NCI-H748 treated with DMSO at 0.1 percent for 48 hours (cell line): ENCODE measurements at regions not wholly inside any gene's neighbourhood (a gene's known extent, or its start where the extent isn't known, plus 50 kb on each side); places are given as distances from the start of the nearest gene placed in this dataset.

Experiments
- DNase-seq: peaks from one replicate; lab custom pipeline; 2025; lab: John Stamatoyannopoulos, UW

- no peak for DNase-seq
Observed at GRCh38 chr6:2562721-2563451, 187.8 kb downstream of the MYLK4 start.

DNA sequence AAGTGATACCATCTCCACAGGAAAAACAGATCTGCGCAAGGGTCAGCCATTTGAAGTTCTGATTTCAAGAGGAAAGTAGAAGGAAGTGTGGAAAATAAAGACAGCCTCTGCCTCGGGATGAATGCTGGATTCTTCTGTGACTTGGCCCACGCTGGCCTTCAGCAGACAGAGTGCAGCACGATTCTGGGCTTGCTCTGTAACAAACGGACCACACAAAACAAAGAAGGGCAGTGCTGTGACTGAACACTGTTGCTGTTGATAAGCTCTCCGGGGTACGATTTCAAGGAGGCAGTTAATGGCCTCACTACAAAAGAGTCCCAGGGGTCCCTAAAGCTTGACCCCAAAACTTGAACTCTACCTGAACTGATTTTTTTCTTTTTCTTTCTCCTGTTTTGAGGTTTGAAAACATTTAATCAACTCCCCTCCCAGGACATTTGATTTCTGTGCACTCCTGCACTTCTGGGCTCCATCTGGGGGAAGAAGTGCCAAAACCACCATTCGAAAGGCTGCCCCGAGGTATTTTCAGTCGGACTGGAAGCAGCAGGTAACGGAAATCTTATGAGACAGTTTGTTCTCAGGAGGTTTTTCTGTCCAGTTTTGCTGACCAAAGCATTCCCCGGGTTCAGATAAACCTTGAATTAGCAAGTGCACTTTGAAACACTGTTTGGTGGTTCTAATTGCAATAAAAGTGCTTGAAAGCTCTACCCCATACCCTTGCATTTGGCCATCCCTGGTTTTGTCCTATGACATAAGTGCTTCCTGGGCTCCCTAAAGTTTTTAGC, 189.6 kb downstream of the MYLK4 start:
- DNase-seq = no peak

DNA sequence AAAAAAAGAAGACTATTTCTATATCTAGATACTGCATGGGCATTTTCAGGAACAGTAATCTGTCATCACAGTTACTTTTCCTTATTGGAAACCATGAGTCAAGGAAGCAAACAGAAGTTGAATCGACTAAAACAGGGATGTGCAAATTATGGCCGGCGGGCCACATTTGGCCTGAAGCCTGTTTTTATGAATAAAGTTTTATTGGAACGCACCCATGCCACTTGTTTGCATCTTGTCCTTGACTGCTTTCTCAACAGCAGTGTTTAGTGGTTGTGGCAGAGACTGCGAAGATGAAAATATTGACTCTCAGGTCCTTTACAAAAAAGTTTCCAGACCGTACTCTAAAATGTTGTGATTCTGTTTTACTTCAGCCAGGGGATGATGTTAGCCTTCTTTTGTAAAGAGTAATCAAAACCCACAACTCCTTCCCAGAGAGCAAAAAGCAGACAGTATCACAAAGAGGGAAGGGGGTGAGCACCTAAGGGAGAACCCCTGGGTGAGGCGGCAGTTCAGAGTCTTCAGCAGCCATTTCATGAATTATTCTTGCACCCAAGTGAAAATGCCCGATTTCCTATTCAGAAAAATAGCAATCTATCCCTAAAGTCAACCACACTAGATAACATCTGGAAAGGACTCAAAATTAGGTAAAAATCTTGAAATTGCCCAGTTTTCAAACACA, 190.4 kb downstream of the MYLK4 start:
- DNase-seq = no peak

GRCh38 chr6:2558861-2559801, 191.6 kb downstream of the MYLK4 start:
- no peak for DNase-seq

GRCh38 chr6:2558098-2558680, 192.5 kb downstream of the MYLK4 start:
- no peak for DNase-seq

- DNase-seq = no peak
Observed at GRCh38 chr6:2557181-2557720, 193.5 kb downstream of the MYLK4 start.

- no peak for DNase-seq
Observed at GRCh38 chr6:2556761-2557160, 194.0 kb downstream of the MYLK4 start.

DNA sequence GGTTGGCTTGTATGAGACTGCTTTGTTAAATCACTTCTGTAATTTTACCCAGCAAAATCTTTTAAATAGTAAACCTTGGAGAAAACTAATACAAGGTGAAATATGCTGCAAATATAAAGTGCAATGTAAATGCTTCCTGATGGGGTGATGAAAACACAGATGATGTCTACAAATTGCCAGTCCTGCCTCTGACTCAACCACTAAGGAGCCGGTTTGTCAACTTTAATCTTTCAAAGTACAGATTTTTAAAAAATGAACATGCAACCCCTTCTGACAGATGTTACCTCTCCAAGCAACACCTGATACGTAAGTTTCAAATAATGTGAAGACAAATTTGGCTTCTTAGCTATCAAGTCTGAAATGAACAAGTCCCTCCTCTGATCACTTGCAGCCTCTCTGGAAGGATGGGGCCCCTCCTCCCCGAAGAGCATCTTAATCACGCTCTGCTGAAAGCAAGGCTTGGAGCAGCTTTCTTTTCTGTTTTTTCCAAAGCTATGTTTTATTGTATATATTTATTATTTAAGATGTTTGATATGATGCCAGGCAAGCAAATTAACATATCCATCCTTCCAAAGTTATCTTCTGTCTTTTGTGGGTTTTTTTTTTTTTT, 196.0 kb downstream of the MYLK4 start:
- DNase-seq = no peak

DNA sequence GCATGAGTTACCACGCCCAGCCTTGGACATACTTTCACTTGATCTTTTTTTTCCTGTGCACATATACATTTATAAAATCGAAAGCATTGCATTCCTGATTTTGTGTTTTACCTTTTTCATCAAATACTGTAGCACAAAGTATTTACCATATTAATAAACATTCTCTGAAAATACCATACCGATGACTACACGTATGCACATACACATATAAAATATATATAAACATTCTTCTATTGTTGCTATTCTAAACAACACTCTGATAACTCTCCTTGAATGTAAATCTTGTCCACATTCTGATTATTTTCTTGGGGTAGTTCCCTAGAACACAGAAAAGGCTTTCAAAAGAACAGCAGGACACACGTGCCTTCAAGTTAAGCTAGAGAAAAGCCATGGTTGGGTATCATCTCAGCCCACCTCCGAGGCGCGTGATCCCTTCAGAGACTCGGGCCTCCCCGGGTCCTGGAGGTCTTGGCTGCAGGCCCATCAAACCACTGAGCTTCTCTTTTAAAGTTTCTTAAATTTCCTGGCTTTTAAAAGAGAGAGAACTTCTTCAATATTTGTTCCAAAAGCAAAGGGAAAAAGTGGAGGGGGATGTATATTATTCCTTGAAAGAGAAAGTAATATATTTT, 198.1 kb downstream of the MYLK4 start:
- DNase-seq = no peak

GRCh38 chr6:2551705-2552104, 199.0 kb downstream of the MYLK4 start:
- no peak for DNase-seq

DNA sequence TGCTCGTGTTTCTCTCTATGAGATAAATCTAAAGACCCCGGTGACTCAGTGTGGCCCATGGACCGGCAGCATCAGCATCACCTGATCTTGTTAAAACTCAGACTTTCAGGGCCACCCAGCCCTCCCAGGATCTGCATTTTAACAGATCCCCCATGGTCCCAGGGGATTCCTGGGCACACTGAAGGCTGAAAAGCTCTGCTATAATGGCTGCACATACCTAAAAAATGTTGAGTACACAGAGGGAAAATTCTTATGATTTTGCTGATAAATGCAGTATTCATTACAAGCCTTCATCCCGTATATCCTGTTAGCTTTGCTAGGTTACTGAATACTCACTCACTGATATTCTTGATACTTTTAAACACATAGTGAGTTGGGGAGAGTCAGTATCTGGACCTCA, 200.5 kb downstream of the MYLK4 start:
- DNase-seq = no peak

GRCh38 chr6:2549834-2550233, 200.9 kb downstream of the MYLK4 start:
- no peak for DNase-seq

DNA sequence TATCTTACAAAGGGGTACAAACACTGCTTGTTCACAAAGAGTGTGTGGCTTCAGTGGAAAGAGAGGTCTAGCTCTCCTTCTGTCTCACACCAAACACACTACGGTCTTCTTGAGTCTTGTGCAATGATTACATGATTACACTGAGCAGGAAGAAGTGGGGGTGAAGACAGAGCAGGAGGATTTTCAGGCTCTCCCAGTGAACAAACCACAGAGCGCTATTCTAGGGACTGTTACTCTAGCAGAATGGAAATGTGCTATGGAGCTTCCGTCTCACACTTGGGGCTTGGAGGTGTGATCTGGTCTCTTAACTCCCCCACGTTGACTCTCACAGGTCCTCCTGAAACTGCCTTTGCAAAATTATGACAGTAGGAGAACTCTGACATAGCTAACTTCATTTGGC, 203.4 kb downstream of the MYLK4 start:
- DNase-seq = no peak

DNA sequence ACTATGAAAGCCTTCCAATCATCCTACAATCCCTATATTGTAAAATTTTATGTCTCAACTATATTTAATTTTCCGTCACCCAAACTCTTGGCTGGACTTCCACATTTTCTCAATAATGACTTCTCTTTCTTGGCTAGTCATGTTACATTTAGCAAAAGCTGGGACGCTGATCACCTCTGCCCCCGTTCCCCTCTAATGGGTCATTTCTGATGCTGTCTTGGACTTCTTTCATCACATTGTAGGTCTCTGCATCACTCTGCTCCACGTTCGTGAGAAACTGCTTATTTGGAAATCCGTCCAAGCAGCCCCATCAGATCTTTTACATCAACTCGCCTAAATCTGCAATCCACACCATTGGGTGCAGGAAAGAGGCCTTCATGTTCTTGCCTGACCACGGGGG, 203.8 kb downstream of the MYLK4 start:
- DNase-seq = no peak

GRCh38 chr6:2545383-2546038, 205.2 kb downstream of the MYLK4 start:
- DNase-seq = no peak

DNA sequence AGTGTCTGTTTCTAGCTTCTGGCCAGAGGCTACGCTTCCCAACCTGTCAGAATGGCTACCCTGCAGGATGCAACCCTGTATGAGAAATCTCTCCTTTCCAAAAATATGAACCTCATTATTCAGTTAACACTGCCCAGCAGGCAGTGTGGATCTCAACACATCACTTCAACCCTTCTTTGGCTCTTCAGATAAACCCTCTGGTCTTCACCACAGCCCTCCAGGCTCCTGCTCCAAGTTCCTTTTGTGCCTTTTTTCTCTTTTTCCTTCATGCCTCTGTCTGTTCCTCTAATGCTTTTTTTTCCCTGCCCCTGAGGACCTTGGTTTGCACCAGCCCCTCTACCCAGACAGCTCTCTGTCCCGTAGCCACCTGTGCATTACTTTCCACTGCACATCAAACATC, 207.4 kb downstream of the MYLK4 start:
- no peak for DNase-seq

DNA sequence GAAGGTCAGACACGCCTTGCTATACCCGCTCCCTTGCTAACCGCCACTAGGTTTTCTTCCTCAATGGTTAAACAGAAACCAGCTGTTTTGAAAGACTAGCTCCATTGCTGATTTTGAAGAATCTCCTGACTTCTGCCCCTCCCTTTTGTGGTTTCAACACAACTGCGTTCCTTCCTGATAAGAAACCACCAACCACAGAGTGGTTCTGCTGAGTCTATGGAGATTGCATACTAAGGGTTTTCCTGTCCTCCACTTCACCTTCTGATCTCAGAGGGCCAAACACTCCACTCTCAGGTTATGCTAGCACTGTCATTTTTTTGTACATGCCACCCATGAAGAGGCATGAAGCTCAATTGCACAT, 207.9 kb downstream of the MYLK4 start:
- DNase-seq = no peak

GRCh38 chr6:2542101-2542857, 208.4 kb downstream of the MYLK4 start:
- DNase-seq = no peak

- DNase-seq = no peak
Observed at GRCh38 chr6:2536451-2536850, 214.3 kb downstream of the MYLK4 start.
